GM12878 (cell line): ENCODE measurements at regions not wholly inside any gene's neighbourhood (a gene's known extent, or its start where the extent isn't known, plus 50 kb on each side); places are given as distances from the start of the nearest gene placed in this dataset.

Source experiments
- EZH2 ChIP-seq: IDR thresholded peaks from 2 replicates; pipeline ENCODE4 v1.6.1; 2012; ENCODE audit warnings: low read depth, mild to moderate bottlenecking, control low read depth, inconsistent platforms, low read length, borderline replicate concordance; ENCODE audit not compliant: control insufficient read depth
- LARP7 ChIP-seq: fragments of 450-650 bp; IDR thresholded peaks from 2 replicates; pipeline ENCODE4 v1.6.1; 2017; ENCODE audit warnings: mild to moderate bottlenecking
- POLR2A ChIP-seq: IDR thresholded peaks from 2 replicates; pipeline ENCODE4 v1.6.1; 2011; ENCODE audit warnings: low read depth, mild to moderate bottlenecking, low read length
- POLR2AphosphoS5 ChIP-seq: IDR thresholded peaks from 2 replicates; pipeline ENCODE4 v1.6.1; 2011; ENCODE audit warnings: mild to moderate bottlenecking, low read length, inconsistent platforms
- SREBF1 ChIP-seq: IDR thresholded peaks from 2 replicates; pipeline ENCODE4 v1.6.1; 2012; ENCODE audit warnings: mild to moderate bottlenecking, low read length
- SUPT20H ChIP-seq: IDR thresholded peaks from 2 replicates; pipeline ENCODE4 v1.6.1; 2011; ENCODE audit warnings: low read depth, mild to moderate bottlenecking, low read length, moderate library complexity, borderline replicate concordance; ENCODE audit not compliant: control insufficient read depth
- TF ChIP-seq, protein P1 (sequence below), 3 experiments: IDR thresholded peaks in 2 of 3; conservative IDR thresholded peaks in 1 of 3; 2 replicates each; pipeline ENCODE4 v1.5.1; 2011; ENCODE audit warnings: low read depth in 3 of 3, low read length in 3 of 3, mild to moderate bottlenecking in 3 of 3, control low read depth in 2 of 3, moderate library complexity in 2 of 3, inconsistent platforms in 1 of 3, mixed read lengths in 1 of 3; ENCODE audit not compliant: control insufficient read depth in 2 of 3, insufficient read depth in 1 of 3; ENCODE audit errors: extremely low read depth in 1 of 3
- TF ChIP-seq, protein P2 (sequence below): fragments of 450-650 bp; conservative IDR thresholded peaks from 2 replicates; pipeline ENCODE4 v1.6.1; 2017; ENCODE audit warnings: mild to moderate bottlenecking, moderate library complexity
- TF ChIP-seq, protein P3 (sequence below): IDR thresholded peaks from 2 replicates; pipeline ENCODE4 v1.6.1; 2011; ENCODE audit warnings: low read depth, mild to moderate bottlenecking, low read length, moderate library complexity, borderline replicate concordance; ENCODE audit errors: extremely low read depth

DNA sequence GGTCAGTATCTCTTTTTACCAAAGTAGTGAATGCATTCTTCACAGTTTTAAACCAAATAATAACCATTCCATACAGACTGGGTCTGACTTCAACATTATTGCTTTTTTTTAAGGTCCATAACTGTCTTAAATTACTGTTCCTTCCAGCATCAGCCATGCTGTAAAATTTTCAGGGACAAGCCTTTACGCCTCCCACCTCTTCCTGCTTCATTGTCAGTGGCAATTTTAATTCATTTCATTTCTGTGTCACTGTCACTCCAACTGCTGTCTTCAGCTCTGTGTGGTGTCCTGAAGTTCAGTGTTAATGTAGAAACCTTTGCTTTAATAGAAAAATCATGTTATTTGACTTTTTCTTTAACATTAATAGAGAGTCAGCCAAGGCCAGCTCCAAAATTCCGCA, 365.6 kb upstream of the PTBP2 start:
- TF ChIP-seq POLR2A (no peak), SREBF1 (no peak), EZH2 (no peak), SUPT20H (no peak), LARP7 (no peak), POLR2AphosphoS5 (no peak)
- TF ChIP-seq, protein P1, sequence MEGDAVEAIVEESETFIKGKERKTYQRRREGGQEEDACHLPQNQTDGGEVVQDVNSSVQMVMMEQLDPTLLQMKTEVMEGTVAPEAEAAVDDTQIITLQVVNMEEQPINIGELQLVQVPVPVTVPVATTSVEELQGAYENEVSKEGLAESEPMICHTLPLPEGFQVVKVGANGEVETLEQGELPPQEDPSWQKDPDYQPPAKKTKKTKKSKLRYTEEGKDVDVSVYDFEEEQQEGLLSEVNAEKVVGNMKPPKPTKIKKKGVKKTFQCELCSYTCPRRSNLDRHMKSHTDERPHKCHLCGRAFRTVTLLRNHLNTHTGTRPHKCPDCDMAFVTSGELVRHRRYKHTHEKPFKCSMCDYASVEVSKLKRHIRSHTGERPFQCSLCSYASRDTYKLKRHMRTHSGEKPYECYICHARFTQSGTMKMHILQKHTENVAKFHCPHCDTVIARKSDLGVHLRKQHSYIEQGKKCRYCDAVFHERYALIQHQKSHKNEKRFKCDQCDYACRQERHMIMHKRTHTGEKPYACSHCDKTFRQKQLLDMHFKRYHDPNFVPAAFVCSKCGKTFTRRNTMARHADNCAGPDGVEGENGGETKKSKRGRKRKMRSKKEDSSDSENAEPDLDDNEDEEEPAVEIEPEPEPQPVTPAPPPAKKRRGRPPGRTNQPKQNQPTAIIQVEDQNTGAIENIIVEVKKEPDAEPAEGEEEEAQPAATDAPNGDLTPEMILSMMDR (IDR thresholded peaks at IDR 0.05 in 2 of 3, conservative IDR thresholded peaks at IDR 0.05 in 1 of 3; ENCODE audit: control insufficient read depth in 2 of 3, extremely low read depth in 1 of 3, insufficient read depth in 1 of 3, low read depth in 3 of 3, low read length in 3 of 3): no peak
- TF ChIP-seq, protein P2, sequence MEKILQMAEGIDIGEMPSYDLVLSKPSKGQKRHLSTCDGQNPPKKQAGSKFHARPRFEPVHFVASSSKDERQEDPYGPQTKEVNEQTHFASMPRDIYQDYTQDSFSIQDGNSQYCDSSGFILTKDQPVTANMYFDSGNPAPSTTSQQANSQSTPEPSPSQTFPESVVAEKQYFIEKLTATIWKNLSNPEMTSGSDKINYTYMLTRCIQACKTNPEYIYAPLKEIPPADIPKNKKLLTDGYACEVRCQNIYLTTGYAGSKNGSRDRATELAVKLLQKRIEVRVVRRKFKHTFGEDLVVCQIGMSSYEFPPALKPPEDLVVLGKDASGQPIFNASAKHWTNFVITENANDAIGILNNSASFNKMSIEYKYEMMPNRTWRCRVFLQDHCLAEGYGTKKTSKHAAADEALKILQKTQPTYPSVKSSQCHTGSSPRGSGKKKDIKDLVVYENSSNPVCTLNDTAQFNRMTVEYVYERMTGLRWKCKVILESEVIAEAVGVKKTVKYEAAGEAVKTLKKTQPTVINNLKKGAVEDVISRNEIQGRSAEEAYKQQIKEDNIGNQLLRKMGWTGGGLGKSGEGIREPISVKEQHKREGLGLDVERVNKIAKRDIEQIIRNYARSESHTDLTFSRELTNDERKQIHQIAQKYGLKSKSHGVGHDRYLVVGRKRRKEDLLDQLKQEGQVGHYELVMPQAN: no peak
- TF ChIP-seq, protein P3, sequence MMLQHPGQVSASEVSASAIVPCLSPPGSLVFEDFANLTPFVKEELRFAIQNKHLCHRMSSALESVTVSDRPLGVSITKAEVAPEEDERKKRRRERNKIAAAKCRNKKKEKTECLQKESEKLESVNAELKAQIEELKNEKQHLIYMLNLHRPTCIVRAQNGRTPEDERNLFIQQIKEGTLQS: no peak
